GM18951 (cell line): ENCODE measurements at regions not wholly inside any gene's neighbourhood (a gene's known extent, or its start where the extent isn't known, plus 50 kb on each side); places are given as distances from the start of the nearest gene placed in this dataset.

Experiments
- POLR2A ChIP-seq: IDR thresholded peaks from 4 replicates; pipeline ENCODE4 v1.6.1; 2011; ENCODE audit warnings: mild to moderate bottlenecking; ENCODE audit not compliant: insufficient read length, insufficient read depth; ENCODE audit errors: extremely low read depth
- in situ Hi-C: fragments of 300-500 bp; cut with MboI; formaldehyde crosslinking; loops from one replicate; pipeline ENCODE4 v1.12.0; 2022; ENCODE audit warnings: low sequenced_read_pairs, mixed read lengths, inconsistent platforms; ENCODE audit not compliant: unreplicated experiment

DNA sequence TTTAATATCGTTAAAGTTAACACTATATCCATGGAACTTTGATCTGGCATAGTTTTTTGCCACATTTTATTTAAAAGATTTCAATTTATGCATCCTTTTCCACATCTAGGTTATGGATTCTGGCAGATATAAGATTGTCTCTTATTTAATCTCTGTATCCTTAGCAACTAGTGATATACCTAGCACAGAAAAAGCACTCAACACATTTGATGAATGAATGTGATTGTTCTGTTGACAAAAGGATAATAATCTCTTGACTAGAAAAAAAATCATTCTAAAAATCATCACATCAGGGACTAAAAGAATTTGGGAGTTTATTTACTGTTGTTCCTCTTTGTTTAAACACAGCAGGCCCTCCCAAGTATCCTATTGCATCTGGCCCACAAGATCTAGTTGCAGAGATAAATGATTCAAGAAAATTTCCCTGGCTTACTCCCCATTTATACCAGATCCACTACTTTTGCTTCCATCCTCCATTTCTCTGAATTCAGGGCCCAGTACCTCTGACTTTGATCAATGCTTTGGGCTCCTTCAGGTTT lies 84.0 kb upstream of the C1GALT1 start:
- no peak for TF ChIP-seq POLR2A
- in situ Hi-C loops = no loop called here

DNA sequence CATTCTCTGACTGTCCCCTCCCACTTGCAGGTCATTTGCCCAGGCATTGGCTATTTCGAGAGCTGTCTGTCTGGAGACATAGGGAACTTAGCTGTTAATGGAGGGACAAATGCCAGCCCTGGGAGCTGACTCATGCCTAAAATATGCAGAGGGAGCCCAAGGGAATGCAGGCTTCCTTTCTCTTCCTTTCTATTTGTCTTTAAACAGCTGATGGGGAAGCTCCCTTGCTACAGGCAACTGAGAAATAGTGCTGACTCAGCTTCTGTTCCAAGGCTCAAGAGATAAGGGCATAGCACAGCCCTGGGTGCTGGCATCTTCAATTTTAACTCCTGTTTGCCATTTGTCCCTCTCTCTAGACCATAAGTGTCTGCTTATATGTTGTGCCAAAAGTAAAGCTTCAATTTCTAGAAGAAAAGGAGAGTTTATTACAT lies 82.7 kb upstream of the C1GALT1 start:
- in situ Hi-C loops = loop anchor here (5.0 to 25.0 kb wide), 2 partner anchors 438 to 1113 kb away; partner anchors contain the start of gene COL28A1
- TF ChIP-seq POLR2A = no peak

DNA sequence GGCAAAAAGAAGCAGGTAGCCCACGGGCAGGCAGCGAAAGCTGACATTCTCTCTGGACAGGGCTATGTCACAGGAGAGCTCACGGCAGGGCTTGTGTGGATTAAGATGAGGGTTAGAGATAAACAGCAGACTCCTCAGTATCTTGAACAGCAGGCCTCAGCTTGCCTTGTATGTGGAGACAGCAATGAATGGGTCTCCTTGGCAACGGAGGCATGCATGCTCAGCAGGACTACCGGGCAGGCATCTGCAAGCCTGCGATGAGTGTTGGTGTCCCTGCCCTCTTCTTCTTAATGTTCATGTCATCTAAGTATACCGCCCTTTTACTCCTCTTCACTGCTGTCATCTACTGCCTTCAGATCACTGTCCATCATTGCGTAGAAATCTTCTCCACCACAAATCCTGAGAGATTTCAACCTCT lies 81.9 kb upstream of the C1GALT1 start:
- in situ Hi-C loops = loop anchor here (5.0 to 25.0 kb wide), 2 partner anchors 437 to 1112 kb away; partner anchors contain the start of gene COL28A1
- TF ChIP-seq POLR2A = no peak

DNA sequence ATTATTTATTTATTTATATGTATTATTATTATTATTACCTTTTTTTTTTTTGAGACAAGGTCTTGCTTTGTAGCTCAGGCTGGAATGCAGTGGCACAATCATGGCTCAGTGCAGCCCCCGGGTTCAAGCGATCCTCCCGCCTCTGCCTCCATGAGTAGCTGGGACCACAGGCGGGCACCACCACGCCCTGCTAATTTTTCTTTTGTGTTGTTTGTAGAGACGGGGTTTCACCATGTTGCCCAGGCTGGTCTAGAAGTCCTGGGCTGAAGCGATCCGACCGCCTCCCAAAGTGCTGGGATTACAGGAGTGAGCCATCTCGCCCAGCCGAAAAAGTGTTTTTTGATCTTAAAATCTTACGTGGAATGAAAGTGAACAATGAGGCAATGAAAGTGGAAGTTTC lies 79.4 kb upstream of the C1GALT1 start:
- no peak for TF ChIP-seq POLR2A
- in situ Hi-C loops = loop anchor here (5.0 to 25.0 kb wide), 2 partner anchors 434 to 1109 kb away; partner anchors contain the start of gene COL28A1

DNA sequence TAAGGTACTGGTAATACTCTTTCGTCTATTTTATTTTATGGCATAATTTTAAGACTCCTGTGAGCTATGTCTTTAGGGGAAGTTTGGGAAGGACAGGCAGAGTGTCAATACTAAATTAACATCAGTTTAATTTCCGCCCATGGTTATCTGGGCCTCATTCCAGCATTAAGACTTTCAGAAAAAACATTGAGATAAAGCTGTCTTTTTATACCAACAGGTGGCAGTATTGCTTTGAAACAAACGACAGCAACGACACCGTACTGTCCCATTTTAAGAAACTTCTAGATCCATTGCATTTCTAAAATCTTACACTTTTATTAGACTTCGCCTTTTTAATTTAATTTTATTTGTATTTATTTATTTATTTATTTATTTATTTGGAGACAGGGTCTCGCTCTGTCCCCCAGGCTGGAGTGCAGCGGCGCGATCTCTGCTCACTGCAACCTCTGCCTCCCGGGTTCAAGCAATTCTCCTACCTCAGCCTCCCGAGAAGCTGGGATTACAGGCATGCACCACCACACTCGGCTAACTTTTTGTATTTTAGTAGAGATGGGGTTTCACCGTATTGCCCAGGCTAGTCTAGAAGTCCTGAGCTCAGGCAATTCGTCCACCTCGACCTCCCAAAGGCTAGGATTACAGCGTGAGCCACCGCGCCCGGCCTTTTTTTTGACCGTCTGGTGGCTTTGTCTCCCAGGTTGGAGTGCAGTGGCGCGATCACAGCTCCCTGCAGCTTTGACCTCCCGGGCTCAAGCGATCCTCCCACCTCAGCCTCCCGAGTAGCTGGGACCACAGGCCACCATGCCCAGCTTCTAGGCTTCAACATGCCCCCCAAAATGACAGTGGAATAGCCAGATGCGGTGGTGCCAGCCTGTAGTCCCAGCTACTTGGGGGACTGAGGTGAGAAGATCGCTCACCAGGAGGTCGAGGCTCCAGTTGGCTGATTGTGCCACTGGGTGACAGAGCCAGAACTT lies 78.7 kb upstream of the C1GALT1 start:
- in situ Hi-C loops = loop anchor here (5.0 to 25.0 kb wide), 2 partner anchors 434 to 1109 kb away; partner anchors contain the start of gene COL28A1
- no peak for TF ChIP-seq POLR2A

DNA sequence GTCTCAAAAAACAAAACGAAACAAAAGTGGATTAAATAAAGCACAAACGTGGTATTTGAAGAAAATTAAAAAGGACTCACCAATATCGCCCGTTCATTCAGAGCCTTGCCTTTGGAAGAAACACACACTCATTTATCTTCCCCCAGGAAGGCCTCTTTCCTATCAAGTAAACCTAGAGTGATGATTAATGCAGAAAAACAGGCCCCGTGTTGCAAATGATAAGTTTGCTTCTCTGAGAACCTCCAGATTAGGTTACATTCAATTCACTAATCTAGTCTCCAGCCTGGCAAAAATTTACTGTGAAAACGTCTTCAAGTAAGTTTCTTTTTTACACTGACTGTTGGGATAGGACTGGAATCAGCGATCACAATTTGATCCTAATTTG lies 78.0 kb upstream of the C1GALT1 start:
- in situ Hi-C loops = loop anchor here (5.0 to 25.0 kb wide), 2 partner anchors 433 to 1108 kb away; partner anchors contain the start of gene COL28A1

DNA sequence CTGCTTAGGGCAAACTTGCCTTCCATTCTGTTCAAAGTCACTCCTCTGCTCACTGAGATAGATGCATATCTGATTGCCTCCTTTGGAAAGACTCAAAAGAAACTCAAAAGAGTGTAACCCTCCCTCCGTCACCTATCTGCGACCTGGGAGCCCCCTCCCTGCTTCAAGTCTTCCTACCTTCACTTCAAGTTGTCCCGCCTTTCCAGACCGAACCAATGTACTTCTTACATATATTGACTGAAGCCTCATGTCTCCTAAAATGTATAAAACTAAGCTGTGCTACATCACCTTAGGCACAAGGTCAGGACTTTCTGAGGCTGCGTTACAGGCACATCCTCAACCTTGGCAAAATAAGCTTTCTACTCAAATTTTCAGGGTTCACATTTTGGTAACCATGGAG lies 77.4 kb upstream of the C1GALT1 start:
- no peak for TF ChIP-seq POLR2A

More for the DNA sequence above, 78.0 kb upstream of the C1GALT1 start:
- no peak for TF ChIP-seq POLR2A

DNA sequence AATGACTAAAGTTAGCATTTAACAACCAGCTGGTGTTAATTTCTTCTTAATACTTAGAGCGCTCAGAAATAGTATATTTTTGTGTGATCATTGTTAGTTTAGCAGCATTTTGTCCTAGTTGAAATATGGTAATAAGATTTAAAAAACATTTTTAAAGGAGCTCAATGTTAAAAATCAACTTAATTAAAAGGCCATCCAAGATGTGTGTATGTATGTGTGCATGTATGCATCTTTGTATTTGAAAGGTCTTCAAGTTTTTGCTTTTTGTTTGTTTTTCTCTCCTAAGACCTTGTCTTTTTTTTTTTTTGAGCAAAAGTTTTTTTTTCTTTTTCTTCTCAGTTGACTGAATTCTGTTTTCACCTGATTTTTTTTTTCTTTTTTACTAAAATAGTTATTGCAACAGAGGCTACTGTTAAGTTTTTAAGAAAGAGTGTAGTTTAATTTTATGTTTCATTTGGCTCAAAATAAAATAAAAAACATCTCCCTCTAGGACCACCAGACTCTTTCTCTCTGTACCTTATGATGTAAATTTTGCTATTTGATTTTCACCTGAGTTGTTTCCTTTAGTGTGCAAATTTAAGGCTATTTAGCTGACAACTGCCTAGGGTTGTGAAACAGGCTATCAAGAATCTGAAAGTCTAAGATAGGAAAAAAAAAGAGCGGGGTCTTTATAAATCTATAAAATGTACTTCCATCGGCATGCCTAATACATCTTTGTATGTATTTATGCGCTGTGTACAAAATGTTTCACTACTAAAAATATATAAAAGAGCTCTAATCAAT lies 76.4 kb upstream of the C1GALT1 start:
- in situ Hi-C loops = loop anchor here (25.0 kb wide), 1 partner anchor 1106 kb away; no protein-coding TSS in a partner anchor
- no peak for TF ChIP-seq POLR2A

More for the DNA sequence above, 77.4 kb upstream of the C1GALT1 start:
- in situ Hi-C loops = loop anchor here (5.0 to 25.0 kb wide), 2 partner anchors 432 to 1107 kb away; partner anchors contain the start of gene COL28A1

DNA sequence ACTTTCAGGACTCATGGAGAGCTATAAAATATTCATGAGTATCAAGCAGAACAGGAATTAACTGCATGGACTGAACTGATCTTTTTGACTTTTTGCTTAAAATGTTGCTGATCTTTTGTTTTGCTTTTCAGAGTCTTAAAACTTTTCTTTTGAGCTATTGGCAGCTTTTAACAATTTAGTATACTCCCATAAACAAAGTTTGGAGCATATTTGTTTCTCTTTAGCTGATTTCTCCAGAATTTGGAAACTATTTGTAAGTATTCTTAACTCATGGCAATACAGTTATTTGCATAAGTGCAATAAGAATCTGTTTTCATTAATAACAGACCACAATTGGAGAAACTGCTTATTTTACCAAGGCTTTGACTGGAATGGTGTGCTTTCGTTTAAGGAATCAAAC lies 73.4 kb upstream of the C1GALT1 start:
- TF ChIP-seq POLR2A = no peak
- in situ Hi-C loops = loop anchor here (25.0 kb wide), 1 partner anchor 1103 kb away; no protein-coding TSS in a partner anchor

DNA sequence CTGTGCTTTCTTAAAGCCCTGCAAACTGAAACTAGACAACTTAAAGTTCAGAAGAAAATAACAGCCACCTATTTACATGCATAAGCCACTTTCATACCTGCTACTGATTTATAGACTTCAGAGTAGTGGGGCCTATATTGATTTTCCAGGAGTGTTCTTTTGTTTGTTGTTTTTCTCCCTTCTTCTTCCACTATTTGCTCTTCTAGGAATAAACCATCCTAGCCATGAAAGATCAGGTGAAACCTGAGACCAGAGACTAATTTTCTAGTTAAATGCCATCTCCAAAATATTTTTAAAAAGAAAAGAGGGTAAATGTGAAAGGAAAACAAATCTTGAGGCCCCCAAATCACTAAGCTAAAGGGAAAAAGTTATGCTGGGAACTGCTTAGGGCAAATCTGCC lies 72.4 kb upstream of the C1GALT1 start:
- in situ Hi-C loops = loop anchor here (25.0 kb wide), 1 partner anchor 1102 kb away; no protein-coding TSS in a partner anchor
- TF ChIP-seq POLR2A = no peak

DNA sequence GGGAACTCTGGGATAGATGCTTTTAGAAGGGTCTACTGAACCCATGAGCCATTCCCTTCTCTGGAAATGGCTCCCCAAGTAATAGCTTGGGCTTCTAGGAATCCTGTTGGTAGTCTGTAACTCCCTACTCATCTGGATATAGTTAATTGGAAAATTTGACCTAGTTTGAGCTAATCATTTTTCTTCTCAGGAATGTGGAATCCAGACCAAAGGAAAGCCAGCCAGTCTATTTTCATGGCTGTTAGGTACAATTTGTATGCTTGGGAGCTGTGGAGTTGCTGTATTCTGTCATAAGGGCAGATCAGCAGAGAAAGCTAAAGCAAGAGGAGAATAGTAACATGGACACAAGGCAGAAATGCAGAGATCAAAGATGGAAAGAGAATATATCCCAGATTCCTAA lies 71.6 kb upstream of the C1GALT1 start:
- in situ Hi-C loops = loop anchor here (25.0 kb wide), 1 partner anchor 1102 kb away; no protein-coding TSS in a partner anchor
- TF ChIP-seq POLR2A = no peak

DNA sequence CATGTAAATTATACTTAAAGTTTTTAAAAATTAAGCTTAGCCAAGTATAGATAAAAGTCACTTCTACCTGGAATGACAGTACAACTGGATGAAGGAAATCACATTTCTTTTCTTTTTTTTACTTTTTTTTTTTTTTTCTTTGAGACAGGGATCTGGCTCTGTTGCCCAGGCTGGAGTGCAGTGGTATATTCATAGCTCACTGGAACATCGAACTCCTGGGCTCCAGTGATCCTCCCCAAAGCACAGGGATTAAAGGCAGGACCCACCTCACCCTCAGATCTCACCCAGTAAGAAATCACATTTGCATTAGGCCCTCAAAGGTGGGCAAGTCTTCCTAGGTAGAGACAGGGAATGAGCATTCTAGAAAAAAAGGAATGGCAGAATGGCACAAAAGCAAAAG lies 69.5 kb upstream of the C1GALT1 start:
- in situ Hi-C loops = loop anchor here (25.0 kb wide), 1 partner anchor 1099 kb away; no protein-coding TSS in a partner anchor
- TF ChIP-seq POLR2A = no peak

DNA sequence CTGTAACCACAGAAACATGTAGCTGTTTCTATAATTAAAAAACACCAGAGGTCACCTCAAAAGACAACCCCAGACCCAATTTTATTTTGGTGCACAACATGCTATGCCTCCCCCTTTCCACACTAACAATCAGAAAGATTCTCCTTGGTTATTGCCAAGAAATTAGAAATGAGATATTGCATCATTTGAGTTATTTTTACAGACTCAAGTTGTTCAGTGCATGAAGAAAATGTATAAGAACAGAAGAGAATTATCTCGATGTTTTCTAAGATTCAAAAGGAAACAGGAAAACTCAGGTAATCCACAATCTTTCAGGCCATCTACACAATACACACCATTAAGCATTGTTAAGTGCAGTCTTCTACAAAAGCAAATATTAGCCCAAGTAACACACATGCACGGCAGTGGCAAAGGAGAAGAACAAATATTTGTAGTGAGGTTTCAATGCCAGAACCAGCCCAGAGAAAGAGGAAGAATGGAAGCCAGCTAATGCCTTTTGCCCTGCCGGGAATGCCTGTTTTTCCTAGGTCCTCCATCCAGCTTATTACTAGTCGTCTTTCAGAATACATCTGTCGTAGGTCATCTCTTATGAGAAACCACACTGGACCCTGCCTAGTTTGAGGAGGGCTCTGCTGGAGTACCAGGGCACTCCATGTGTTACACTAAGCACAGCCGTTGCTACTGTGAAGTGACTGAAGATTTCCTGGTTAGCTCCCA lies 67.6 kb upstream of the C1GALT1 start:
- in situ Hi-C loops = loop anchor here (25.0 kb wide), 1 partner anchor 1098 kb away; no protein-coding TSS in a partner anchor
- TF ChIP-seq POLR2A = no peak
